Heart left ventricle (tissue), 16 donors: ENCODE measurements at regions not wholly inside any gene's neighbourhood (a gene's known extent, or its start where the extent isn't known, plus 50 kb on each side); places are given as distances from the start of the nearest gene placed in this dataset.

ENCODE experiments used
- ATAC-seq, 4 donors: fragments of 200-7000 bp; cut with Tn5 transposase; one replicate each; pipeline ENCODE4 v1.9.1; 2020 to 2022; ENCODE audit warnings: moderate library complexity in 4 of 4, mild to moderate bottlenecking in 3 of 4, moderate number of reproducible peaks in 1 of 4
- DNase-seq, 5 donors: peaks; one replicate each; pipeline ENCODE4 v3.0.0-alpha.2; 2020
- H3K27ac ChIP-seq, 12 donors: fragments of 200-600 bp; sonication (generic) in 4 of 12; one replicate each; pipeline versions ENCODE4 v1.5.0 to v1.8.0; 2016 to 2022; ENCODE audit warnings: mild to moderate bottlenecking in 2 of 12
- H3K27me3 ChIP-seq, 9 donors: fragments of 200-600 bp; sonication (generic) in 2 of 9; one replicate each; pipeline versions ENCODE4 v1.5.1 to v1.8.0; 2016 to 2022; ENCODE audit warnings: mild to moderate bottlenecking in 3 of 9
- H3K36me3 ChIP-seq, 9 donors: fragments of 200-600 bp; sonication (generic) in 2 of 9; one replicate each; pipeline versions ENCODE4 v1.5.0 to v1.8.0; 2018 to 2022; ENCODE audit warnings: mild to moderate bottlenecking in 2 of 9
- H3K4me1 ChIP-seq, 12 donors: fragments of 200-600 bp; sonication (generic) in 4 of 12; one replicate each; pipeline versions ENCODE4 v1.5.0 to v1.8.0; 2016 to 2022; ENCODE audit warnings: mild to moderate bottlenecking in 3 of 12
- H3K4me3 ChIP-seq, 12 donors: fragments of 200-600 bp; sonication (generic) in 4 of 12; one replicate each; pipeline versions ENCODE4 v1.5.0 to v1.8.0; 2017 to 2022; ENCODE audit warnings: mild to moderate bottlenecking in 9 of 12, moderate library complexity in 4 of 12
- H3K9me3 ChIP-seq, 12 donors: fragments of 200-600 bp; sonication (generic) in 4 of 12; one replicate each; pipeline versions ENCODE4 v1.5.0 to v1.8.0; 2016 to 2022; ENCODE audit warnings: mild to moderate bottlenecking in 1 of 12
- POLR2A ChIP-seq, 2 donors: fragments of 450-650 bp; IDR thresholded peaks; one replicate each; pipeline ENCODE4 v1.6.1; 2017; ENCODE audit warnings: antibody characterized with exemption in 2 of 2, mild to moderate bottlenecking in 2 of 2, moderate library complexity in 2 of 2
- WGBS, 4 donors: extraction: QIAGEN DNeasy Blood & Tissue Kit in 2 of 4; methylation state at CpG; one replicate each; pipeline versions ENCODE4 v1.1.5 to v1.1.7; 2013 to 2018; 5-methylcytosine and 5-hydroxymethylcytosine counted together
- intact Hi-C, 10 donors: fragments of 100-400 bp; cut with DNase I; formaldehyde crosslinking; loops; one replicate each; pipeline versions ENCODE4 v1.11.1 to v1.14.2; 2022
- TF ChIP-seq, protein P1 (sequence below), 12 donors: fragments of 200-600 bp; sonication (generic) in 4 of 12; IDR thresholded peaks; one replicate each; pipeline versions ENCODE4 v1.5.0 to v1.8.0; 2018 to 2022; ENCODE audit warnings: antibody characterized with exemption in 12 of 12, mild to moderate bottlenecking in 5 of 12
- donor health status: ischemic (EF 13 %, LVEDD 7.1; RV severe dilation, severe dysfunction).
- donor health status: healthy with polysubstance abuse.
- donor health status: DM: no; HTN: yes; CAD: no.
- donor health status: DM: no; HTN: no; CAD: no.
- donor health status: ischemic (EF 25% LVEDD 6.9; RV normal size, moderate dysfunction).
- donor health status: ischemic (EF 25% LVEDD 5.7; RV mildly dilated, moderate dysfunction).
- donor health status: healthy.
- donor health status: DM: yes; HTN: yes; CAD: no.
- donor health status: ischemic (EF 35%, LVEDD 5.7; RV mildly dilated, moderate dysfunction).
- donor health status: nonischemic (EF 11% LVEDD 7.7; RV severe dilation, severe dysfunction).
- donor health status: DM: yes; HTN: yes; CAD: no.
- donor health status: PGD.
- donor health status: ischemic (EF 29% LVEDD 5.4; RV normal size, mild dysfunction).
- donor health status: nonischemic (EF 23%, LVEDD 6.1; RV moderate dilation, normal function).

GRCh38 chr20:51968151-51968550 lies 165.8 kb upstream of the SALL4 start:
- intact Hi-C loops = loop anchor here in 5 of 10 donors (10.0 kb wide), 2 partner anchors 323 to 333 kb away; no protein-coding TSS in a partner anchor

GRCh38 chr20:51966296-51966971 lies 164.1 kb upstream of the SALL4 start:
- DNase-seq = peak in 4 of 5 donors; percentile 27 to 34 (median 30)

More at GRCh38 chr20:51968151-51968550, 165.8 kb upstream of the SALL4 start:
- no peak overlapping the region for H3K4me3 ChIP-seq
- DNase-seq (no peak), ATAC-seq (no peak)
- 91 to 97% (median 95%) methylated on average over 4 of the region's 4 CpGs for WGBS, 4 donors
- peaks cover 0 to 3% (median 0%) of the 10 kb centered on the region in 12 donors for H3K4me1 ChIP-seq
- H3K36me3 ChIP-seq = no peaks in the 10 kb centered on the region
- no peaks in the 10 kb centered on the region for H3K27me3 ChIP-seq
- H3K9me3 ChIP-seq = no peaks in the 10 kb centered on the region
- H3K27ac ChIP-seq = no peak overlapping the region
- TF ChIP-seq POLR2A (IDR thresholded peaks at IDR 0.05) = no peak
- TF ChIP-seq, protein P1, sequence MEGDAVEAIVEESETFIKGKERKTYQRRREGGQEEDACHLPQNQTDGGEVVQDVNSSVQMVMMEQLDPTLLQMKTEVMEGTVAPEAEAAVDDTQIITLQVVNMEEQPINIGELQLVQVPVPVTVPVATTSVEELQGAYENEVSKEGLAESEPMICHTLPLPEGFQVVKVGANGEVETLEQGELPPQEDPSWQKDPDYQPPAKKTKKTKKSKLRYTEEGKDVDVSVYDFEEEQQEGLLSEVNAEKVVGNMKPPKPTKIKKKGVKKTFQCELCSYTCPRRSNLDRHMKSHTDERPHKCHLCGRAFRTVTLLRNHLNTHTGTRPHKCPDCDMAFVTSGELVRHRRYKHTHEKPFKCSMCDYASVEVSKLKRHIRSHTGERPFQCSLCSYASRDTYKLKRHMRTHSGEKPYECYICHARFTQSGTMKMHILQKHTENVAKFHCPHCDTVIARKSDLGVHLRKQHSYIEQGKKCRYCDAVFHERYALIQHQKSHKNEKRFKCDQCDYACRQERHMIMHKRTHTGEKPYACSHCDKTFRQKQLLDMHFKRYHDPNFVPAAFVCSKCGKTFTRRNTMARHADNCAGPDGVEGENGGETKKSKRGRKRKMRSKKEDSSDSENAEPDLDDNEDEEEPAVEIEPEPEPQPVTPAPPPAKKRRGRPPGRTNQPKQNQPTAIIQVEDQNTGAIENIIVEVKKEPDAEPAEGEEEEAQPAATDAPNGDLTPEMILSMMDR (IDR thresholded peaks at IDR 0.05) = no peak

GRCh38 chr20:51961964-51962761 lies 159.8 kb upstream of the SALL4 start:
- ATAC-seq (no peak), DNase-seq (no peak)
- TF ChIP-seq, protein P1 (IDR thresholded peaks at IDR 0.05) = no peak
- no peak for TF ChIP-seq POLR2A (IDR thresholded peaks at IDR 0.05)
- Histone ChIP-seq H3K27ac (no peak overlapping the region), H3K27me3 (peaks cover 0 to 22% (median 0%) of the 10 kb centered on the region in 9 donors), H3K4me1 (peaks cover 0 to 9% (median 2%) of the 10 kb centered on the region in 12 donors), H3K9me3 (no peaks in the 10 kb centered on the region), H3K36me3 (no peaks in the 10 kb centered on the region), H3K4me3 (no peak overlapping the region)
- intact Hi-C loops = loop anchor here in 5 of 10 donors (10.0 kb wide), 2 partner anchors 317 to 327 kb away; no protein-coding TSS in a partner anchor
- WGBS, 4 donors = 67 to 69% (median 68%) methylated on average over 11 of the region's 11 CpGs

More at GRCh38 chr20:51966296-51966971, 164.1 kb upstream of the SALL4 start:
- intact Hi-C loops = loop anchor here in 8 of 10 donors (2.0 to 10.0 kb wide), 3 partner anchors 322 to 332 kb away; no protein-coding TSS in a partner anchor
- 44 to 54% (median 52%) methylated on average over 8 of the region's 8 CpGs for WGBS, 4 donors
- H3K4me3 ChIP-seq = no peak overlapping the region
- ATAC-seq = peak in 3 of 4 donors; percentile 55 to 75 (median 62)
- peaks cover 0 to 9% (median 0%) of the 10 kb centered on the region in 9 donors for H3K27me3 ChIP-seq
- no peaks in the 10 kb centered on the region for H3K9me3 ChIP-seq
- H3K36me3 ChIP-seq = no peaks in the 10 kb centered on the region
- TF ChIP-seq, protein P1 (IDR thresholded peaks at IDR 0.05) = peak; percentile 25 to 63 (median 46)
- TF ChIP-seq POLR2A (IDR thresholded peaks at IDR 0.05) = no peak
- peaks cover 0 to 3% (median 0%) of the 10 kb centered on the region in 12 donors for H3K4me1 ChIP-seq
- no peak overlapping the region for H3K27ac ChIP-seq
